NCI-H2196 (cell line): ENCODE measurements at regions not wholly inside any gene's neighbourhood (a gene's known extent, or its start where the extent isn't known, plus 50 kb on each side); places are given as distances from the start of the nearest gene placed in this dataset.

Experiments used
- DNase-seq: peaks from one replicate; lab custom pipeline; 2025; ENCODE audit not compliant: unreplicated experiment; lab: John Stamatoyannopoulos, UW

DNA sequence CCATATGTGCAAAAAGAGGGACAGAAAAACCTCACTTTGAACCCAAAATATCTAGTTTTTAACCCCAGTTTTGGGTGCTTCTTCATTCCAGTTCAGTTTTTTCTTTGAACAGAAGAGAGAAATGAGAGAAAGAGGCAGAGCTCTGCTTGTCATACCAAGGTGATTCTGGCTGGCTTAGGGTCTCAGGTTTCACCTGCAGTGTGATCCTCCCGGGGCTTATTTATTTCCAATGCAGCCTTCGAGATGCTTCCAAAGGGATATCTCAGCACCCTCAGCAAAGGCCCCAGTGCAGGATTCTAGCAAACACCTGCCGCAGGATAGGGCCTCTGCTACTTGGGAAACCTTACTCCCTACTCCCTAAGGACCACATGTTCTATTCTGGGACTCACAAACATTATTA, 131.3 kb downstream of the WDR11 start:
- DNase-seq: no peak

GRCh38 chr10:120983721-120984120, 132.6 kb downstream of the WDR11 start:
- no peak for DNase-seq

DNA sequence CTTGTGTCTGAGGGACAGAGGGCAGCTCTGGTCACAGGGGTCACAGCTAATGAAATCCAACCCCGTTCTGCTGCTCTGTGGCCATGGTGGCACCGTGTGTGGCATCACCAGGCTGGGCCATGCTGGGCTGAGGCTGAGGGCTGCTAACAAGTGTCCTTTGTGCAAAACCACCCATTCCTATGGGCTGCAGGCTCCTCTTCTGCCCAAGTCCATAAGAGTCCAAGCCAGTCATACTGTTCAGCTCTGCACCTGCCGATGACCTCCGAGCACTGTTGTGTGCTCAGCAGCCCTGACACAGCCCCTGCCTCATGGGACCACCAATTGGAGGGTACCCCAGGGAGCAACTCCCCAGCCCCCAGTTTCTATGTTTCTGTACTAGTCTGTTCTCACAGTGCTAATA, 133.1 kb downstream of the WDR11 start:
- no peak for DNase-seq

- DNase-seq: no peak
Measured at GRCh38 chr10:120987359-120987758, 136.2 kb downstream of the WDR11 start.

GRCh38 chr10:120988751-120989150, 137.6 kb downstream of the WDR11 start:
- DNase-seq: no peak

DNA sequence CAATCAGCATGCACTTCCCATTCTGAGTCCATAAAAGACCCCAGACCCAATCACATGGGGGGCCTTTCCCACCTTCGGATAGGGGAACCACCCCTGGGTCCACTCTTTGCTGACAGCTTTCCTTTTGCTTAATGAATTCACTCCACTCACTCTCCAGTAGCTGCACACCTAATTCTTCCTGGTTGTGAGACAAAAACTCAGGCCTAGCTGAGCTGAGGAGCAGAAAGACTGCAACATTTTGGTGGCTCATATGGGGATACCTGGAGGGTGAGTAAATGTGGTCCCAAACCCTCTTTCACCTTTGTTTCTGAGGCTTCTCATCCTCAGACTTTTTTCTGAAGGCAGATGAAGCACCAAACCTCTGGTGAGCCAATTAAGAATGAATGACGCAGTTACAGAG, 138.1 kb downstream of the WDR11 start:
- no peak for DNase-seq

DNA sequence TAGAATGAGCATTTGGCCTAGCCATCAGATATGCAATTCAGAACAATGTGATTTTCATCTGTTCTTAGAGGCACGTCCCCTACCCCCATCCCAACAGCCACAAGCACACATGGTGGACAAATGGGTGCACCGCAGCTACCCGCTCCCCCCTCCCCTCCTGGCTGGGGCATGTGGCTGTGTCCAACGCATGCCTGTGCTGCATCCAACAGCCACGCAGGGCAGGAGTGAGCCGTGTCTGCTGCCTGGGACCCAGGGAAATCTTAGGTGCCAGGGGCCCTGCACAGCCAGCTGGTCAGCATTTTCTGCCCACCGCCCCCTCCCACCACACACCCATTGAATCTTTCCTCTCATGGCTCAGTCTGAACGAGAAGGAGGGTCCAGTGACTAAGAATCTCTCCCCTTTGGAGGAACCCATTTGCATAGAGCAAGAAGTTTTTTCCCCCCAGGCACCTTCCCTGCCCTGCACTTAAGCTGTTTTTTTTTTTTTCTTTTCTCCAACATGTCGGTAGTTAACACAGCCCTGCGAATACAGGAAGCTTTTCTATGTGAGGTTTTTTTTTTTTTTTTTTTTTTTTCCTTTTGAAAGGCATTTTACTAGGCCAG, 138.9 kb downstream of the WDR11 start:
- DNase-seq: no peak

DNA sequence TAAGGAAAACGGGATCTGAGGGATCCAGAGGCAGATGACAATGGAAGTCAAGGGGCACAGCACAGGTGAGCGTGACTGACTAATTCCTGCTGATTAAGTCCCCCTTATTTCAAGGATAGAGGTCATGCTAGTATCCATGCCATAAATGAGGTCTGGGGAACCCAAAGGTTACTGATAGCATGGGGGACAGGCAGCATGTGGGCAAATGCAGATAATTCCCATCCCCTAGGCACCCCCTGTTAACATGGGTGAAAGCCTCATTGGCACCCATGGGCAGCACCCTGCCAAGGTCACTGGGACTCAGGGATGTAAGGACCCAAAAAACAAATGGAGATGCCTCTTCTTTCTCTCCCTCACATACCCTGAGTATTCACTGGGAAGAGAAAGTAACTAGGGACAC, 139.7 kb downstream of the WDR11 start:
- DNase-seq: no peak

DNA sequence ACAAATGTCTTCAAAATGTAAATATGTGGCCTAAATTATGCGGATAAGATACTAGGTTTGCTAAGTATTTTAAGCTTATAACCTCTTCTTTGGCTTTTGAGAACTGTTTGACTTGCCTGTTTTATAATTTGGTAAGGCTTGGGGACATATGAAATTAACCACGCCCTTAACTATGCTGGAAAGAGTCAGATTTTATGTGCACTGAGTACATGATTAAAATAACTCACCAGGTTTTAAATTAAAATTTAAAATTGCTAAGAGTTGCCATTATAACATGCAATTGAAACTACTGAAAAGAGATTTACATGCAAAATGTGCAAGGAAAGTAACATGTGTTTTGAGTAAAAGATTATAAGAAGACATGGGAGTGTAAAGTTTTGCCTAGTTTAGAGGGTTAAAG, 141.9 kb downstream of the WDR11 start:
- no peak for DNase-seq

DNA sequence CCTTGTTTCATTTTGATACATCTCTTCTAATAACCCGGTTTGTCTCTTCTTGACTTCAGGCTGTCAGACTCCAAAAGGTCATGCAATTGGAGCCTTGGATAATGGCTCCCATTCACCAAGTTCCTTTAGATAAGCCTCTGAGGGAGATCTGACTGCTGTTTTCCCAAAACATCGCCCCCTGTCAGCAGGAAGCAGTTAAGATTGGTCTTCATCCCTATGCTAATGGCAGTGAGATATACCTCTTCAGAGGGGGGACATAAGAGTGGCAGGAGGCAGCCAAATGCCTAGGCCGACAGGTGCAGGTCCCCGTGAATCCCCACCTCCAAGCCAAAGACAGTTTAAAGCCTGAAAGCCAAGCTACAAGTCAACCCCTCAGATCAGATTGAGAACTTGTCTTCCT, 144.6 kb downstream of the WDR11 start:
- no peak for DNase-seq

- no peak for DNase-seq
Measured at GRCh38 chr10:120996456-120997034, 145.4 kb downstream of the WDR11 start.

- no peak for DNase-seq
Measured at GRCh38 chr10:120997313-120997712, 146.2 kb downstream of the WDR11 start.

- DNase-seq: no peak
Measured at GRCh38 chr10:120997756-120998155, 146.6 kb downstream of the WDR11 start.

DNA sequence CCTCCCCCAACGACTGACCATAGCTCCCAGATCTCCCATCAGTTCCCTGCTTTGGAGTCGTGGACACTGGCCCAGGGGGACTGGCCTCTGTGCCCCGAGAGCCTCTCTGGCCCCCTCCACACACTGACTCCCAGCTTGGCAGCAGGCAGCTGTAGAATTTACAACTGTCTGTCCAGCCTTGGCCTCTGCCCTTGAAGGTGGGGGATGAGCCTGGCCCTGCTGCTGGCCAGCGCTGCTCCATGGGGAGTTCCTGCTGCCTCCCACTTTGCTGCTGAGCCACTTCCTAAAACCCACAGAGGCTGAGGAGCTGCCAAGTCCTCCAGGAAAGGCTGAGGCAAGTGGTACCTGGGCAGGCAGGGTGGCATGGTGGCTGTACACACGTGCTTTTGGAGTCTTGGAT, 147.1 kb downstream of the WDR11 start:
- no peak for DNase-seq

GRCh38 chr10:120998782-120999285, 147.7 kb downstream of the WDR11 start:
- DNase-seq: no peak

DNA sequence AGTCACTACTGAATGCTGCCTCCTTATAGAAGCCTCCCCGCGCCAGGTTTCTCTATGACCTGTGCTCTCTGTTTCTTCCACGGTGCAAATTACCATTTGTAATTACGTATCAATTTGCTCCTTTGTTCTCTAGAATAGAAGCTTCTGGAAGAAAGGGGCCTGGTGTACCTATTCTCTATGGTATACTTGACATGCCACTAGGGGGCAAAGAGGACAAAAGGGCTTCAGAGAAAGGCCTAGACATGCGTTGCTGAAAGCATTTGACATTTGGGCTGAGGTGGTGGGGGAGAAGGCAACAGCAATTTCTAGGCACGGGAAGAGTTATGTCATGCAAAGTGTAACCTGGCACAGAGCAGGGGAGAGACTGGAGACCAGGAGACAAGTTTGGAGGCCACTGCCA, 148.7 kb downstream of the WDR11 start:
- no peak for DNase-seq

GRCh38 chr10:121002586-121003205, 151.5 kb downstream of the WDR11 start:
- no peak for DNase-seq

GRCh38 chr10:121005948-121006587, 154.9 kb downstream of the WDR11 start:
- no peak for DNase-seq

DNA sequence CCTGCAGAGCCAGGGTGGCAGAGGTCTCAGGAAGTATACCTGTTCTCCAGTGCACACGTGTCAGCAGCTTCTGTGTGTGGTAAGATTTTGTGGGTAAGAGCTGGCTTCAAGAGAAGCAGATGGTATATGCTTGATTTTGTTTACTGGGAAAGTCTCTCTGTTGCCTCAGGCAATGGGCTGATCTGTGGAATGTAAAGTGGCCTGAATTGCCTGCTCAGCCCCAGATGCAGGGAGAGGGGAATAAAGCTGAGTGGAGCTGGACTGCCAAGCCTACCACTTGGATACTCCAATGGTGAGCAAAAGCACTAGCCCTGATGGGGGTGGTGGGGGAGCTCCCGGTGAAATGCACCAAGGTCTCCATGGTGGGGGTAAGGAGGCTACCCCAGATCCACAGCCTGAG, 156.1 kb downstream of the WDR11 start:
- no peak for DNase-seq

GRCh38 chr10:121015916-121016315, 164.8 kb downstream of the WDR11 start:
- no peak for DNase-seq

GRCh38 chr10:121024905-121025584, 173.9 kb downstream of the WDR11 start:
- no peak for DNase-seq

DNA sequence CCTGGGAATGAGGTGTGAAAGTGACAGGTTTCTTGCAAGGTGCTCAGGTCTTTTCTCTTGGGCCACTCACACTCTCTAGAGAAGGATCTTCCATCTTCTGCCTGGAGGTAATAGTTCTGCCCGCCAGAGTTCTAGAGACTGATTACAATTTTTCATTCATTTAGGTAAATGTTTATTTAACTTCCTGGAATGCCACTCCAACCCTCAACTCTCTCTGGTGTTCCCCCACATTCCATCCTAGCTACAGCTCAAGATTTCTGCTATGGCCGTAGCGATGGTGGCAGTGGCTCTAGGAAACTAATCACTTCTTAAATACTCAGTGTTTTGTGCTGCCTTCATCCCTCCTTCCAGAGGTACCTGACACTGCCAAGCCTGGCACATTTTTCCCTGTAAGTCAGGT, 174.6 kb downstream of the WDR11 start:
- no peak for DNase-seq
